GM21515 (cell line): ENCODE measurements at regions not wholly inside any gene's neighbourhood (a gene's known extent, or its start where the extent isn't known, plus 50 kb on each side); places are given as distances from the start of the nearest gene placed in this dataset.
"Not testable (repeated sequence)": the region's sequence is repeated elsewhere in the genome, so short reads cannot be mapped to it uniquely, and the experiment has no call there.

Source experiments
- ATAC-seq: cut with Tn5 transposase; IDR thresholded peaks from one replicate; pipeline ENCODE4 v1.9.1; 2021; ENCODE audit not compliant: unreplicated experiment

- no peak for ATAC-seq
Measured at GRCh38 chr10:114872519-114873087, 51.0 kb downstream of the FHIP2A start.

GRCh38 chr10:114874827-114875411 lies 53.3 kb downstream of the FHIP2A start:
- no peak for ATAC-seq

GRCh38 chr10:114875590-114876081 lies 54.1 kb downstream of the FHIP2A start:
- ATAC-seq = not testable (repeated sequence)

GRCh38 chr10:114876169-114876568 lies 54.6 kb downstream of the FHIP2A start:
- no peak for ATAC-seq

GRCh38 chr10:114876602-114877300 lies 55.2 kb downstream of the FHIP2A start:
- peak; percentile 82 for ATAC-seq

- ATAC-seq = no peak
Measured at GRCh38 chr10:114877301-114877644, 55.7 kb downstream of the FHIP2A start.

GRCh38 chr10:114879093-114879492 lies 57.5 kb downstream of the FHIP2A start:
- ATAC-seq = no peak

GRCh38 chr10:114879541-114880158 lies 58.1 kb downstream of the FHIP2A start:
- peak; percentile 74 for ATAC-seq

GRCh38 chr10:114881417-114881816 lies 56.6 kb upstream of the TRUB1 start:
- ATAC-seq = no peak

- no peak for ATAC-seq
Measured at GRCh38 chr10:114881901-114882300, 56.1 kb upstream of the TRUB1 start.

GRCh38 chr10:114885443-114885842 lies 52.6 kb upstream of the TRUB1 start:
- no peak for ATAC-seq
